ENCODE measurements at regions not wholly inside any gene's neighbourhood (a gene's known extent, or its start where the extent isn't known, plus 50 kb on each side); places are given as distances from the start of the nearest gene placed in this dataset.

- TF ChIP-seq CTCF (IDR thresholded peaks at IDR 0.05; ENCODE audit: low read depth, low read length, poor library complexity, severe bottlenecking) (no peak), EZH2phosphoT487 (IDR thresholded peaks at IDR 0.05; ENCODE audit: borderline replicate concordance, low read length) (no peak)
Observed at GRCh38 chr1:192022827-192023226, 135.4 kb upstream of the RGS18 start.
